ENCODE measurements at regions not wholly inside any gene's neighbourhood (a gene's known extent, or its start where the extent isn't known, plus 50 kb on each side); places are given as distances from the start of the nearest gene placed in this dataset.

GRCh38 chr1:94721240-94721639 is 98.9 kb upstream of the SLC44A3 start:
- H3K27ac ChIP-seq (ENCODE audit: low read depth, low read length): no peak overlapping the region

GRCh38 chr1:94719926-94720793 is 100.0 kb upstream of the SLC44A3 start:
- Histone ChIP-seq H3K27ac (ENCODE audit: low read depth, low read length) (no peak overlapping the region), H3K9ac (ENCODE audit: low read depth, low read length) (no peak overlapping the region), H3K27me3 (ENCODE audit: control insufficient read depth, insufficient read depth, low read length) (no peaks in the 10 kb centered on the region)

More at GRCh38 chr1:94721240-94721639, 98.9 kb upstream of the SLC44A3 start:
- Histone ChIP-seq H3K4me1 (ENCODE audit: control insufficient read depth, insufficient read depth, low read length) (no peaks in the 10 kb centered on the region), H3K9me3 (ENCODE audit: control insufficient read depth, insufficient read depth, low read length) (no peaks in the 10 kb centered on the region), H3K27me3 (ENCODE audit: control insufficient read depth, insufficient read depth, low read length) (no peaks in the 10 kb centered on the region), H3K36me3 (ENCODE audit: control insufficient read depth, insufficient read depth, low read length) (no peaks in the 10 kb centered on the region), H3K9ac (ENCODE audit: low read depth, low read length) (no peak overlapping the region), H3K4me3 (ENCODE audit: low read depth, low read length) (no peak overlapping the region)

GRCh38 chr1:94716965-94717364 is 103.2 kb upstream of the SLC44A3 start:
- no peak overlapping the region for H3K9ac ChIP-seq (ENCODE audit: low read depth, low read length)
- peaks cover 14% of the 10 kb centered on the region for H3K4me1 ChIP-seq (ENCODE audit: control insufficient read depth, insufficient read depth, low read length)
- no peak overlapping the region for H3K27ac ChIP-seq (ENCODE audit: low read depth, low read length)
- no peaks in the 10 kb centered on the region for H3K36me3 ChIP-seq (ENCODE audit: control insufficient read depth, insufficient read depth, low read length)
- H3K27me3 ChIP-seq (ENCODE audit: control insufficient read depth, insufficient read depth, low read length): no peaks in the 10 kb centered on the region
- no peaks in the 10 kb centered on the region for H3K9me3 ChIP-seq (ENCODE audit: control insufficient read depth, insufficient read depth, low read length)
- no peak overlapping the region for H3K4me3 ChIP-seq (ENCODE audit: low read depth, low read length)

More at GRCh38 chr1:94719926-94720793, 100.0 kb upstream of the SLC44A3 start:
- no peaks in the 10 kb centered on the region for H3K9me3 ChIP-seq (ENCODE audit: control insufficient read depth, insufficient read depth, low read length)
- H3K4me3 ChIP-seq (ENCODE audit: low read depth, low read length): no peak overlapping the region
- no peaks in the 10 kb centered on the region for H3K36me3 ChIP-seq (ENCODE audit: control insufficient read depth, insufficient read depth, low read length)
- no peaks in the 10 kb centered on the region for H3K4me1 ChIP-seq (ENCODE audit: control insufficient read depth, insufficient read depth, low read length)

- Histone ChIP-seq H3K4me3 (ENCODE audit: low read depth, low read length) (no peak overlapping the region), H3K9me3 (ENCODE audit: control insufficient read depth, insufficient read depth, low read length) (no peaks in the 10 kb centered on the region), H3K4me1 (ENCODE audit: control insufficient read depth, insufficient read depth, low read length) (peaks cover 14% of the 10 kb centered on the region), H3K36me3 (ENCODE audit: control insufficient read depth, insufficient read depth, low read length) (no peaks in the 10 kb centered on the region), H3K9ac (ENCODE audit: low read depth, low read length) (no peak overlapping the region), H3K27me3 (ENCODE audit: control insufficient read depth, insufficient read depth, low read length) (no peaks in the 10 kb centered on the region), H3K27ac (ENCODE audit: low read depth, low read length) (no peak overlapping the region)
These were observed 104.8 kb upstream of the SLC44A3 start for GRCh38 chr1:94715321-94715720.

- Histone ChIP-seq H3K9ac (ENCODE audit: low read depth, low read length) (no peak overlapping the region), H3K4me1 (ENCODE audit: control insufficient read depth, insufficient read depth, low read length) (peaks cover 14% of the 10 kb centered on the region), H3K9me3 (ENCODE audit: control insufficient read depth, insufficient read depth, low read length) (no peaks in the 10 kb centered on the region), H3K36me3 (ENCODE audit: control insufficient read depth, insufficient read depth, low read length) (no peaks in the 10 kb centered on the region), H3K4me3 (ENCODE audit: low read depth, low read length) (no peak overlapping the region), H3K27me3 (ENCODE audit: control insufficient read depth, insufficient read depth, low read length) (no peaks in the 10 kb centered on the region), H3K27ac (ENCODE audit: low read depth, low read length) (no peak overlapping the region)
These were observed 105.6 kb upstream of the SLC44A3 start for GRCh38 chr1:94714552-94714951.

GRCh38 chr1:94714152-94714551 is 106.0 kb upstream of the SLC44A3 start:
- Histone ChIP-seq H3K27me3 (ENCODE audit: control insufficient read depth, insufficient read depth, low read length) (no peaks in the 10 kb centered on the region), H3K9me3 (ENCODE audit: control insufficient read depth, insufficient read depth, low read length) (no peaks in the 10 kb centered on the region), H3K4me3 (ENCODE audit: low read depth, low read length) (no peak overlapping the region), H3K36me3 (ENCODE audit: control insufficient read depth, insufficient read depth, low read length) (no peaks in the 10 kb centered on the region), H3K9ac (ENCODE audit: low read depth, low read length) (no peak overlapping the region), H3K4me1 (ENCODE audit: control insufficient read depth, insufficient read depth, low read length) (peaks cover 14% of the 10 kb centered on the region), H3K27ac (ENCODE audit: low read depth, low read length) (peak overlapping the region; percentile 66)

GRCh38 chr1:94713472-94714141 is 106.5 kb upstream of the SLC44A3 start:
- Histone ChIP-seq H3K9ac (ENCODE audit: low read depth, low read length) (0 out of 2 replicates have a peak overlapping the region, but pooled peaks have one; percentile 0), H3K27me3 (ENCODE audit: control insufficient read depth, insufficient read depth, low read length) (no peaks in the 10 kb centered on the region), H3K4me1 (ENCODE audit: control insufficient read depth, insufficient read depth, low read length) (peaks cover 14% of the 10 kb centered on the region), H3K36me3 (ENCODE audit: control insufficient read depth, insufficient read depth, low read length) (no peaks in the 10 kb centered on the region), H3K27ac (ENCODE audit: low read depth, low read length) (peak overlapping the region; percentile 66), H3K4me3 (ENCODE audit: low read depth, low read length) (no peak overlapping the region), H3K9me3 (ENCODE audit: control insufficient read depth, insufficient read depth, low read length) (no peaks in the 10 kb centered on the region)

GRCh38 chr1:94709891-94710581 is 110.1 kb upstream of the SLC44A3 start:
- Histone ChIP-seq H3K36me3 (ENCODE audit: control insufficient read depth, insufficient read depth, low read length) (no peaks in the 10 kb centered on the region), H3K4me1 (ENCODE audit: control insufficient read depth, insufficient read depth, low read length) (peaks cover 14% of the 10 kb centered on the region), H3K27ac (ENCODE audit: low read depth, low read length) (no peak overlapping the region), H3K27me3 (ENCODE audit: control insufficient read depth, insufficient read depth, low read length) (no peaks in the 10 kb centered on the region), H3K4me3 (ENCODE audit: low read depth, low read length) (no peak overlapping the region), H3K9ac (ENCODE audit: low read depth, low read length) (no peak overlapping the region), H3K9me3 (ENCODE audit: control insufficient read depth, insufficient read depth, low read length) (no peaks in the 10 kb centered on the region)

GRCh38 chr1:94708811-94709210 is 111.3 kb upstream of the SLC44A3 start:
- H3K4me3 ChIP-seq (ENCODE audit: low read depth, low read length): no peak overlapping the region
- H3K9ac ChIP-seq (ENCODE audit: low read depth, low read length): no peak overlapping the region

GRCh38 chr1:94708299-94708685 is 111.9 kb upstream of the SLC44A3 start:
- Histone ChIP-seq H3K27me3 (ENCODE audit: control insufficient read depth, insufficient read depth, low read length) (no peaks in the 10 kb centered on the region), H3K4me1 (ENCODE audit: control insufficient read depth, insufficient read depth, low read length) (peaks cover 3% of the 10 kb centered on the region; the same call in 1 of the 2 replicates), H3K36me3 (ENCODE audit: control insufficient read depth, insufficient read depth, low read length) (no peaks in the 10 kb centered on the region), H3K9ac (ENCODE audit: low read depth, low read length) (no peak overlapping the region), H3K9me3 (ENCODE audit: control insufficient read depth, insufficient read depth, low read length) (no peaks in the 10 kb centered on the region), H3K27ac (ENCODE audit: low read depth, low read length) (no peak overlapping the region), H3K4me3 (ENCODE audit: low read depth, low read length) (no peak overlapping the region)

More at GRCh38 chr1:94708811-94709210, 111.3 kb upstream of the SLC44A3 start:
- Histone ChIP-seq H3K4me1 (ENCODE audit: control insufficient read depth, insufficient read depth, low read length) (peaks cover 8% of the 10 kb centered on the region), H3K27ac (ENCODE audit: low read depth, low read length) (no peak overlapping the region), H3K36me3 (ENCODE audit: control insufficient read depth, insufficient read depth, low read length) (no peaks in the 10 kb centered on the region), H3K9me3 (ENCODE audit: control insufficient read depth, insufficient read depth, low read length) (no peaks in the 10 kb centered on the region), H3K27me3 (ENCODE audit: control insufficient read depth, insufficient read depth, low read length) (no peaks in the 10 kb centered on the region)

Data from HUES48 (cell line).